ENCODE measurements at regions not wholly inside any gene's neighbourhood (a gene's known extent, or its start where the extent isn't known, plus 50 kb on each side); places are given as distances from the start of the nearest gene placed in this dataset.

DNA sequence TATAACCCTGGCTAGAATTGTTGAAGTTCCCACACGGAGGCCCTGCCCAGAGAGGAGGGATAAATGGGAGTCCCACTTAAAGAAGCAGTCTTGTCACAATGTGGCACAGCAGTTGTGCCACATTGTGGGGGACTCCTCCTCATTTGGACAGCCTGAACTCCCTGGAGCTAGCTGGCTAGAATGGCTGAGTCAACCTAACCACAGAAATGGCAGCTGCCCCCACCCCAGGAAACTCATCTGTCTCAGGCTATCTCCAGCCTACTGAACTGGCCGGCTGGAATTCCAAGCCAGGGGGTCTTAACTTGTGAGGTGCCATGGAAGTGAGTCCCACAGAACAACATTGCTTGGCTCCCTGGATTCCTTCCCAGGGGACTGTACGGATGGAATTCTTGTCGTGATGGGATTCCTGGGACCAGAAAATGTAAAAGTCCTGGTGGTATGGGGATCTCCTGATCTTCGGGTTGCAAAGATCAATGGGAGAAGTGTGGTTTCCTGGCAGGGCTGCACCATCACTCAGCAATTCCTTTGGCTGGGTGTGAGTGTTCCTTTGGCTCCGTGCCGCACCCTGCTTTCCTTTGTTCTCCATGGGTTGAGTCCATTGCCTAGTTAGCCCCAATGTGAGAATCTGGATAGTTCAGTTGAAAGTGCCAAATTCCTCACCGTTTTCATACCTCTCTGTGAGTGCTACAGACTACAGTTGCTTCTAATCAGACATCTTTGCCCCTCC is 791.2 kb upstream of the FAT3 start:
- intact Hi-C loops (cut with micrococcal nuclease; ENCODE audit: unreplicated experiment), result no loop called here
- no peaks in the 10 kb centered on the region for H3K4me1 ChIP-seq (ENCODE audit: control insufficient read depth, insufficient read depth, low read length)
- H3K9me3 ChIP-seq (ENCODE audit: control insufficient read depth, insufficient read depth, low read depth, low read length), result no peaks in the 10 kb centered on the region
- ChIA-PET CTCF (no interaction called here), POLR2A (no interaction called here)
- H3K27ac ChIP-seq (ENCODE audit: low read length), result no peak overlapping the region
- DNase-seq (ENCODE audit: low read depth, low spot score) (no peak), ATAC-seq (no peak)
- H3K4me3 ChIP-seq (ENCODE audit: low read depth in 2 of 2, low read length in 2 of 2), result no peak overlapping the region
- TF ChIP-seq, protein P1, sequence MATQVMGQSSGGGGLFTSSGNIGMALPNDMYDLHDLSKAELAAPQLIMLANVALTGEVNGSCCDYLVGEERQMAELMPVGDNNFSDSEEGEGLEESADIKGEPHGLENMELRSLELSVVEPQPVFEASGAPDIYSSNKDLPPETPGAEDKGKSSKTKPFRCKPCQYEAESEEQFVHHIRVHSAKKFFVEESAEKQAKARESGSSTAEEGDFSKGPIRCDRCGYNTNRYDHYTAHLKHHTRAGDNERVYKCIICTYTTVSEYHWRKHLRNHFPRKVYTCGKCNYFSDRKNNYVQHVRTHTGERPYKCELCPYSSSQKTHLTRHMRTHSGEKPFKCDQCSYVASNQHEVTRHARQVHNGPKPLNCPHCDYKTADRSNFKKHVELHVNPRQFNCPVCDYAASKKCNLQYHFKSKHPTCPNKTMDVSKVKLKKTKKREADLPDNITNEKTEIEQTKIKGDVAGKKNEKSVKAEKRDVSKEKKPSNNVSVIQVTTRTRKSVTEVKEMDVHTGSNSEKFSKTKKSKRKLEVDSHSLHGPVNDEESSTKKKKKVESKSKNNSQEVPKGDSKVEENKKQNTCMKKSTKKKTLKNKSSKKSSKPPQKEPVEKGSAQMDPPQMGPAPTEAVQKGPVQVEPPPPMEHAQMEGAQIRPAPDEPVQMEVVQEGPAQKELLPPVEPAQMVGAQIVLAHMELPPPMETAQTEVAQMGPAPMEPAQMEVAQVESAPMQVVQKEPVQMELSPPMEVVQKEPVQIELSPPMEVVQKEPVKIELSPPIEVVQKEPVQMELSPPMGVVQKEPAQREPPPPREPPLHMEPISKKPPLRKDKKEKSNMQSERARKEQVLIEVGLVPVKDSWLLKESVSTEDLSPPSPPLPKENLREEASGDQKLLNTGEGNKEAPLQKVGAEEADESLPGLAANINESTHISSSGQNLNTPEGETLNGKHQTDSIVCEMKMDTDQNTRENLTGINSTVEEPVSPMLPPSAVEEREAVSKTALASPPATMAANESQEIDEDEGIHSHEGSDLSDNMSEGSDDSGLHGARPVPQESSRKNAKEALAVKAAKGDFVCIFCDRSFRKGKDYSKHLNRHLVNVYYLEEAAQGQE (IDR thresholded peaks at IDR 0.05; ENCODE audit: insufficient read depth in 1 of 2, low read depth in 2 of 2, low read length in 1 of 2), result no peak
- TF ChIP-seq POLR2AphosphoS5 (IDR thresholded peaks at IDR 0.05; ENCODE audit: low read depth, low read length) (no peak), SIN3A (IDR thresholded peaks at IDR 0.05; ENCODE audit: borderline replicate concordance, insufficient read depth, low read depth, low read length) (no peak), TCF7L2 (IDR thresholded peaks at IDR 0.05; ENCODE audit: low read depth, low read length) (no peak)
- TF ChIP-seq, protein P2, sequence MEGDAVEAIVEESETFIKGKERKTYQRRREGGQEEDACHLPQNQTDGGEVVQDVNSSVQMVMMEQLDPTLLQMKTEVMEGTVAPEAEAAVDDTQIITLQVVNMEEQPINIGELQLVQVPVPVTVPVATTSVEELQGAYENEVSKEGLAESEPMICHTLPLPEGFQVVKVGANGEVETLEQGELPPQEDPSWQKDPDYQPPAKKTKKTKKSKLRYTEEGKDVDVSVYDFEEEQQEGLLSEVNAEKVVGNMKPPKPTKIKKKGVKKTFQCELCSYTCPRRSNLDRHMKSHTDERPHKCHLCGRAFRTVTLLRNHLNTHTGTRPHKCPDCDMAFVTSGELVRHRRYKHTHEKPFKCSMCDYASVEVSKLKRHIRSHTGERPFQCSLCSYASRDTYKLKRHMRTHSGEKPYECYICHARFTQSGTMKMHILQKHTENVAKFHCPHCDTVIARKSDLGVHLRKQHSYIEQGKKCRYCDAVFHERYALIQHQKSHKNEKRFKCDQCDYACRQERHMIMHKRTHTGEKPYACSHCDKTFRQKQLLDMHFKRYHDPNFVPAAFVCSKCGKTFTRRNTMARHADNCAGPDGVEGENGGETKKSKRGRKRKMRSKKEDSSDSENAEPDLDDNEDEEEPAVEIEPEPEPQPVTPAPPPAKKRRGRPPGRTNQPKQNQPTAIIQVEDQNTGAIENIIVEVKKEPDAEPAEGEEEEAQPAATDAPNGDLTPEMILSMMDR (IDR thresholded peaks at IDR 0.05), result no peak
- H3K36me3 ChIP-seq (ENCODE audit: control insufficient read depth, insufficient read depth, low read length), result no peaks in the 10 kb centered on the region
- in situ Hi-C loops (cut with HindIII; ENCODE audit: low pct_unique_long_range_greater_than_20kb, low sequenced_read_pairs), result no loop called here
- no peaks in the 10 kb centered on the region for H3K27me3 ChIP-seq (ENCODE audit: control insufficient read depth, insufficient read depth, low read length)
- BruUV-seq (replicated peaks), result no TSS peak

DNA sequence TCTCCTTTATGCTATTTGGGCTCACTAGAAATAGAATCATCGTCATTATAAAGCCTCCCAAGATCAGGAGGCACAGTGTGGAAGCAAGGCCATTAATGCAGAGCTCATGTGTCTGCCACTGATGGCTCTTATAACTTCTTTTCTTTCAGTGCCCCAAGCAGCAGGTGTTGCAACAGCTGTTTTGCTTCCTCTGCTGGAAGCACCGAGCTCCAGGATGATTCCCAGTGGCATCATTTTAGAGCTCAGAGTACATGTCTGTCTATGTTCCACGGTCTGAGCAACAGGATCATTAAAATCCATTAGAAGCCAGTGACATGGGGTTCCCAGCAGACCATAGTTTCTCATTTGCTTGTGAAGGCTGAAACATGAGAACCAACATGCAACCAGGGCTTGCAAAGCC is 803.0 kb upstream of the FAT3 start:
- CTCF ChIA-PET, result no interaction called here
- H3K27me3 ChIP-seq (ENCODE audit: control insufficient read depth, insufficient read depth, low read length), result no peaks in the 10 kb centered on the region
- POLR2A ChIA-PET, result no interaction called here
- BruUV-seq (replicated peaks), result no TSS peak
- H3K9me3 ChIP-seq (ENCODE audit: control insufficient read depth, insufficient read depth, low read depth, low read length), result no peaks in the 10 kb centered on the region
- intact Hi-C loops (cut with micrococcal nuclease; ENCODE audit: unreplicated experiment), result no loop called here
- TF ChIP-seq, protein P1 (IDR thresholded peaks at IDR 0.05; ENCODE audit: insufficient read depth in 1 of 2, low read depth in 2 of 2, low read length in 1 of 2), result no peak
- TF ChIP-seq TCF7L2 (IDR thresholded peaks at IDR 0.05; ENCODE audit: low read depth, low read length), result no peak
- TF ChIP-seq, protein P2 (IDR thresholded peaks at IDR 0.05), result no peak
- TF ChIP-seq POLR2AphosphoS5 (IDR thresholded peaks at IDR 0.05; ENCODE audit: low read depth, low read length), result no peak
- TF ChIP-seq SIN3A (IDR thresholded peaks at IDR 0.05; ENCODE audit: borderline replicate concordance, insufficient read depth, low read depth, low read length), result no peak
- no peak for DNase-seq (ENCODE audit: low read depth, low spot score)
- H3K27ac ChIP-seq (ENCODE audit: low read length), result no peak overlapping the region
- no peak overlapping the region for H3K4me3 ChIP-seq (ENCODE audit: low read depth in 2 of 2, low read length in 2 of 2)
- H3K4me1 ChIP-seq (ENCODE audit: control insufficient read depth, insufficient read depth, low read length), result no peaks in the 10 kb centered on the region
- H3K36me3 ChIP-seq (ENCODE audit: control insufficient read depth, insufficient read depth, low read length), result no peaks in the 10 kb centered on the region
- in situ Hi-C loops (cut with HindIII; ENCODE audit: low pct_unique_long_range_greater_than_20kb, low sequenced_read_pairs), result no loop called here
- no peak for ATAC-seq
